HCT116 (cell line): ENCODE measurements at regions not wholly inside any gene's neighbourhood (a gene's known extent, or its start where the extent isn't known, plus 50 kb on each side); places are given as distances from the start of the nearest gene placed in this dataset.

ENCODE experiments used
- CEBPB ChIP-seq: IDR thresholded peaks from 2 replicates; pipeline ENCODE4 v1.6.1; 2012; ENCODE audit warnings: low read depth
- CTCF ChIP-seq, 3 experiments: fragments of 200-600 bp in 1 of 3; sonication (generic) in 1 of 3; IDR thresholded peaks in 2 of 3; conservative IDR thresholded peaks in 1 of 3; 2 replicates each; pipeline ENCODE4 v1.5.1; 2012 to 2017; ENCODE audit warnings: low read depth in 2 of 3, low read length in 2 of 3, antibody characterized with exemption in 1 of 3, borderline replicate concordance in 1 of 3, control low read depth in 1 of 3, mild to moderate bottlenecking in 1 of 3, mixed read lengths in 1 of 3, mixed run types in 1 of 3, moderate library complexity in 1 of 3; ENCODE audit not compliant: insufficient read depth in 1 of 3
- EGR1 ChIP-seq: IDR thresholded peaks from 2 replicates; pipeline ENCODE4 v1.6.1; 2012; ENCODE audit warnings: low read depth
- EZH2 ChIP-seq: fragments of 200-600 bp; sonication (generic); IDR thresholded peaks from 2 replicates; pipeline ENCODE4 v1.6.1; 2017; ENCODE audit warnings: antibody characterized with exemption, mixed run types
- JUND ChIP-seq: IDR thresholded peaks from 2 replicates; pipeline ENCODE4 v1.6.1; 2012
- POLR2A ChIP-seq: IDR thresholded peaks from 2 replicates; pipeline ENCODE4 v1.7.0; 2011; ENCODE audit warnings: borderline replicate concordance; ENCODE audit not compliant: insufficient read depth, insufficient read length; ENCODE audit errors: extremely low read depth
- POLR2AphosphoS5 ChIP-seq: IDR thresholded peaks from 2 replicates; pipeline ENCODE4 v1.6.1; 2011; ENCODE audit warnings: mild to moderate bottlenecking, low read depth, low read length, moderate library complexity
- SIN3A ChIP-seq: IDR thresholded peaks from 2 replicates; pipeline ENCODE4 v1.6.1; 2012; ENCODE audit warnings: low read depth
- ZBTB33 ChIP-seq: IDR thresholded peaks from 2 replicates; pipeline ENCODE4 v1.6.1; 2011; ENCODE audit warnings: mild to moderate bottlenecking, low read length, moderate library complexity; ENCODE audit not compliant: insufficient replicate concordance; ENCODE audit errors: extremely low read depth
- ZNF274 ChIP-seq: fragments of 200-500 bp; sonication (Bioruptor generic); IDR thresholded peaks from 2 replicates; pipeline ENCODE4 v1.6.1; 2014; ENCODE audit warnings: mild to moderate bottlenecking, low read depth, low read length, inconsistent platforms

GRCh38 chr21:38668541-38668940 lies 137.2 kb upstream of the ETS2 start:
- no peak for TF ChIP-seq CTCF (IDR thresholded peaks at IDR 0.05 in 2 of 3, conservative IDR thresholded peaks at IDR 0.05 in 1 of 3; ENCODE audit: borderline replicate concordance in 1 of 3, insufficient read depth in 1 of 3, low read depth in 2 of 3, low read length in 2 of 3)
- TF ChIP-seq JUND = no peak
- TF ChIP-seq ZBTB33 = no peak
- no peak for TF ChIP-seq SIN3A
- TF ChIP-seq EGR1 = no peak
- no peak for TF ChIP-seq POLR2A
- TF ChIP-seq ZNF274 = no peak
- TF ChIP-seq POLR2AphosphoS5 = no peak
- no peak for TF ChIP-seq EZH2
- TF ChIP-seq CEBPB = no peak
